K562 (cell line): ENCODE measurements at regions not wholly inside any gene's neighbourhood (a gene's known extent, or its start where the extent isn't known, plus 50 kb on each side); places are given as distances from the start of the nearest gene placed in this dataset.

Experiments used
- ATAC-seq: fragments of 200-7000 bp; cut with Tn5 transposase; 3 replicates; pipeline ENCODE4 v1.9.1; 2020; ENCODE audit warnings: moderate library complexity
- BruUV-seq: library from RNA; stranded (reverse); fragments of 400-500 nt; replicated peaks from 2 replicates; lab custom pipeline; 2021; lab: Mats Ljungman, UMichigan
- CTCF ChIA-PET: fragments of 300-600 bp; formaldehyde crosslinking; extraction: SDS; loops from one replicate; lab custom pipeline; 2021; ENCODE audit warnings: low intra/inter-chr PET ratio; lab: Yijun Ruan, JAX
- POLR2A ChIA-PET: fragments of 300-600, 350-650 bp; sonication (Branson Sonifier 250); formaldehyde crosslinking; extraction: SDS; loops from one replicate; lab custom pipeline; 2021; ENCODE audit warnings: antibody characterized with exemption, inconsistent platforms; lab: Yijun Ruan, JAX
- DNase-seq, 4 experiments: peaks; one replicate each; pipeline versions ENCODE4 v3.0.0 to v3.0.0-alpha.2; 2011 to 2018; ENCODE audit warnings: low spot score in 3 of 4, mixed read lengths in 3 of 4; ENCODE audit errors: extremely low read depth in 1 of 4
- FAIRE-seq: peaks from 2 replicates; lab custom pipeline; 2011; peaks lifted over from hg19 to GRCh38; lab: Jason Lieb, UNC
- H2AFZ ChIP-seq: 2 replicates; pipeline ENCODE4 v1.6.0; 2011; ENCODE audit warnings: low read depth, low read length, control low read depth, inconsistent platforms
- H3K27ac ChIP-seq: fragments of 200-600 bp; 3 replicates; pipeline ENCODE4 v1.8.0; 2011; ENCODE audit warnings: low read depth, mild to moderate bottlenecking, control low read depth, inconsistent platforms, low read length, moderate library complexity, mixed read lengths; ENCODE audit errors: extremely low read depth
- H3K27me3 ChIP-seq, 2 experiments: fragments of 300-600 bp in 1 of 2; 2 replicates in 1 of 2; 3 replicates in 1 of 2; pipeline versions ENCODE4 v1.6.0 to v1.8.0; 2011; ENCODE audit warnings: inconsistent platforms in 2 of 2, low read length in 2 of 2, mild to moderate bottlenecking in 1 of 2, mixed read lengths in 1 of 2, moderate library complexity in 1 of 2; ENCODE audit not compliant: control insufficient read depth in 2 of 2, insufficient read depth in 2 of 2
- H3K36me3 ChIP-seq: fragments of 300-600 bp; 3 replicates; pipeline ENCODE4 v1.8.0; 2011; ENCODE audit warnings: mild to moderate bottlenecking, low read length, inconsistent platforms; ENCODE audit not compliant: control insufficient read depth, insufficient read depth
- H3K4me1 ChIP-seq, 2 experiments: fragments of 200-600 bp in 1 of 2; replicated peaks in 1 of 2; 2 replicates in 1 of 2; 3 replicates in 1 of 2; pipeline versions ENCODE4 v1.5.1 to v1.8.0; 2011; ENCODE audit warnings: inconsistent platforms in 2 of 2, low read length in 2 of 2, mild to moderate bottlenecking in 1 of 2, mixed read lengths in 1 of 2, moderate library complexity in 1 of 2; ENCODE audit not compliant: control insufficient read depth in 2 of 2, insufficient read depth in 2 of 2
- H3K4me2 ChIP-seq: 2 replicates; pipeline ENCODE4 v1.6.1; 2011; ENCODE audit warnings: low read length, control low read depth, inconsistent platforms, mixed read lengths; ENCODE audit not compliant: insufficient read depth
- H3K4me3 ChIP-seq: fragments of 200-600 bp; sonication (generic), shearing (Covaris generic); 2 replicates; pipeline ENCODE4 v1.5.1; 2016; ENCODE audit warnings: control low read depth, inconsistent platforms
- H3K79me2 ChIP-seq: fragments of 200-600 bp; 3 replicates; pipeline ENCODE4 v1.8.0; 2011; ENCODE audit warnings: low read length, inconsistent platforms; ENCODE audit not compliant: control insufficient read depth, insufficient read depth
- H3K9ac ChIP-seq, 2 experiments: 2 replicates each; pipeline versions ENCODE4 v1.6.0 to v1.6.1; 2011; ENCODE audit warnings: low read depth in 2 of 2, low read length in 2 of 2, control low read depth in 1 of 2, inconsistent platforms in 1 of 2, mild to moderate bottlenecking in 1 of 2, mixed read lengths in 1 of 2; ENCODE audit not compliant: insufficient read depth in 1 of 2
- H3K9me1 ChIP-seq: one replicate; pipeline ENCODE4 v1.6.0; 2011; ENCODE audit warnings: inconsistent platforms, mild to moderate bottlenecking, low read length, moderate library complexity; ENCODE audit not compliant: control insufficient read depth, insufficient read depth
- H3K9me3 ChIP-seq: replicated peaks from 2 replicates; pipeline ENCODE4 v1.5.1; 2011; ENCODE audit warnings: low read depth, low read length, inconsistent platforms; ENCODE audit not compliant: control insufficient read depth, insufficient read depth
- H4K20me1 ChIP-seq: replicated peaks from 2 replicates; pipeline ENCODE4 v1.6.1; 2011; ENCODE audit warnings: low read length, inconsistent platforms, mixed read lengths; ENCODE audit not compliant: control insufficient read depth, insufficient read depth
- CREB3L1 ChIP-seq: fragments of 450-650 bp; IDR thresholded peaks from 2 replicates; pipeline ENCODE4 v1.6.1; 2014; ENCODE audit warnings: low read depth, mild to moderate bottlenecking, moderate library complexity, borderline replicate concordance
- ETV5 ChIP-seq: sonication (generic); formaldehyde crosslinking; IDR thresholded peaks from 2 replicates; pipeline ENCODE4 v1.4.0; 2020; ENCODE audit warnings: low read depth, mild to moderate bottlenecking, missing genetic modification reagents
- HMGN3 ChIP-seq: IDR thresholded peaks from 2 replicates; pipeline ENCODE4 v1.6.1; 2011; ENCODE audit warnings: borderline replicate concordance, low read depth, mild to moderate bottlenecking, mixed read lengths, low read length; ENCODE audit not compliant: insufficient read length; ENCODE audit errors: extremely low read depth
- HNRNPH1 ChIP-seq: fragments of 200-400 bp; formaldehyde crosslinking; optimal IDR thresholded peaks from 2 replicates; pipeline ENCODE3; 2017; ENCODE audit warnings: low read depth, mild to moderate bottlenecking, low read length, moderate library complexity
- HSF4 ChIP-seq: fragments of 250-450 bp; sonication (Bioruptor Pico); IDR thresholded peaks from 2 replicates; pipeline ENCODE4 v2.1.2; 2022; ENCODE audit warnings: mild to moderate bottlenecking, moderate library complexity, borderline replicate concordance
- MED1 ChIP-seq: sonication (generic); formaldehyde crosslinking; IDR thresholded peaks from 2 replicates; pipeline ENCODE4 v1.8.1; 2023; ENCODE audit warnings: missing genetic modification reagents, borderline replicate concordance
- NCOA6 ChIP-seq: fragments of 450-650 bp; IDR thresholded peaks from 2 replicates; pipeline ENCODE4 v1.6.1; 2017; ENCODE audit warnings: mild to moderate bottlenecking
- NFATC3 ChIP-seq: fragments of 450-650 bp; IDR thresholded peaks from 2 replicates; pipeline ENCODE4 v1.6.1; 2017; ENCODE audit warnings: mild to moderate bottlenecking
- NKRF ChIP-seq: fragments of 450-650 bp; IDR thresholded peaks from 2 replicates; pipeline ENCODE4 v1.6.1; 2016; ENCODE audit warnings: borderline replicate concordance
- PHB ChIP-seq: fragments of 250-450 bp; sonication (Bioruptor Pico); IDR thresholded peaks from 2 replicates; pipeline ENCODE4 v1.5.0; 2021
- POLR2B ChIP-seq: fragments of 450-650 bp; IDR thresholded peaks from 2 replicates; pipeline ENCODE4 v1.6.1; 2018; ENCODE audit warnings: low read depth; ENCODE audit not compliant: partially characterized antibody
- SOX6 ChIP-seq: fragments of 450-650 bp; IDR thresholded peaks from 2 replicates; pipeline ENCODE4 v1.6.1; 2014; ENCODE audit warnings: mild to moderate bottlenecking
- TRIM28 ChIP-seq: fragments of 450-650 bp; IDR thresholded peaks from 2 replicates; pipeline ENCODE4 v1.6.1; 2017
- ZFP30 ChIP-seq: fragments of 250-450 bp; sonication (Bioruptor Pico); IDR thresholded peaks from 2 replicates; pipeline ENCODE4 v1.8.0; 2022; ENCODE audit warnings: moderate library complexity, mild to moderate bottlenecking, inconsistent platforms, borderline replicate concordance
- ZNF124 ChIP-seq: sonication (generic); formaldehyde crosslinking; IDR thresholded peaks from 2 replicates; pipeline ENCODE4 v1.8.1; 2022; ENCODE audit warnings: missing genetic modification reagents
- ZNF197 ChIP-seq: fragments of 200-800 bp; sonication (Bioruptor generic); IDR thresholded peaks from 2 replicates; pipeline ENCODE4 v1.6.1; 2016; ENCODE audit warnings: low read depth, missing genetic modification characterization, missing compliant biosample characterization
- ZNF253 ChIP-seq: fragments of 250-450 bp; sonication (Bioruptor Pico); conservative IDR thresholded peaks from 2 replicates; pipeline ENCODE4 v1.6.1; 2021; ENCODE audit warnings: mild to moderate bottlenecking
- WGBS: fragments of 100-300 bp; shearing (Covaris generic); methylation state at CpG from one replicate; pipeline ENCODE4 v1.1.6; 2016; ENCODE audit warnings: low coverage, mixed read lengths; ENCODE audit not compliant: insufficient coverage; ENCODE audit errors: missing lambda C conversion rate; 5-methylcytosine and 5-hydroxymethylcytosine counted together
- in situ Hi-C: fragments of 300-500 bp; cut with MboI; formaldehyde crosslinking; loops from 4 replicates; pipeline ENCODE4 v1.15.0; 2018; ENCODE audit warnings: inconsistent platforms, mixed read lengths
- intact Hi-C: fragments of 100-400 bp; cut with micrococcal nuclease; formaldehyde crosslinking; loops from 2 replicates; pipeline ENCODE4 v1.14.2; 2022

- no peak for TF ChIP-seq CREB3L1
- no peak for TF ChIP-seq HMGN3
- TF ChIP-seq MED1 (CRISPR knock-in tag), result no peak
- TF ChIP-seq SOX6, result no peak
- TF ChIP-seq ZNF253, result no peak
- TF ChIP-seq, all 486 proteins: peak for 0
Observed at GRCh38 chr16:65659758-65660157, 537.9 kb upstream of the CDH11 start (continued).

GRCh38 chr16:65658787-65659220, 536.9 kb upstream of the CDH11 start:
- WGBS, result 0% methylated on average over 2 of the region's 2 CpGs
- in situ Hi-C loops (no loop called here), intact Hi-C loops (no loop called here)
- TF ChIP-seq ZNF124 (CRISPR knock-in tag), result no peak
- no peak for TF ChIP-seq TRIM28
- no peak for TF ChIP-seq HSF4 (CRISPR knock-in tag)
- no peak for TF ChIP-seq NKRF
- no peak for TF ChIP-seq NCOA6
- TF ChIP-seq ZFP30 (CRISPR knock-in tag), result no peak
- TF ChIP-seq NFATC3, result no peak
- no peak for TF ChIP-seq ZNF197 (CRISPR knock-in tag)
- no peak for TF ChIP-seq ETV5
- no peak for TF ChIP-seq PHB
- no peak for TF ChIP-seq POLR2B
- no peak for TF ChIP-seq HNRNPH1

More at GRCh38 chr16:65658787-65659220, 536.9 kb upstream of the CDH11 start:
- H3K9me3 ChIP-seq, result no peaks in the 10 kb centered on the region
- no peak overlapping the region for H3K4me2 ChIP-seq
- no peak for DNase-seq
- H4K20me1 ChIP-seq, result no peaks in the 10 kb centered on the region
- CTCF ChIA-PET, result no interaction called here
- no peaks in the 10 kb centered on the region; a peak in 1 of 5 replicates for H3K4me1 ChIP-seq
- H3K79me2 ChIP-seq, result no peaks in the 10 kb centered on the region
- no peak for FAIRE-seq
- no peak for ATAC-seq
- no peak overlapping the region for H3K27ac ChIP-seq
- no peak overlapping the region for H2AFZ ChIP-seq
- peaks cover 0 to 7% of the 10 kb centered on the region in 2 experiments; a peak in 2 of 5 replicates for H3K27me3 ChIP-seq
- no peak overlapping the region for H3K9ac ChIP-seq
- BruUV-seq, result no TSS peak
- H3K4me3 ChIP-seq, result no peak overlapping the region
- POLR2A ChIA-PET, result no interaction called here
- H3K36me3 ChIP-seq, result no peaks in the 10 kb centered on the region
- no peaks in the 10 kb centered on the region for H3K9me1 ChIP-seq
